HG02852 (cell line): ENCODE measurements at regions not wholly inside any gene's neighbourhood (a gene's known extent, or its start where the extent isn't known, plus 50 kb on each side); places are given as distances from the start of the nearest gene placed in this dataset.

Experiments
- ATAC-seq: cut with Tn5 transposase; IDR thresholded peaks from one replicate; pipeline ENCODE4 v1.9.1; 2021; ENCODE audit warnings: mild to moderate bottlenecking, moderate library complexity; ENCODE audit not compliant: unreplicated experiment

- ATAC-seq: no peak
Observed at GRCh38 chr6:15995493-15995892, 133.4 kb upstream of the MYLIP start.

- no peak for ATAC-seq
Observed at GRCh38 chr6:15994814-15995459, 133.9 kb upstream of the MYLIP start.

GRCh38 chr6:15993716-15994228 is 135.1 kb upstream of the MYLIP start:
- no peak for ATAC-seq

- ATAC-seq: no peak
Observed at GRCh38 chr6:15990179-15990578, 138.7 kb upstream of the MYLIP start.

- peak; percentile 81 for ATAC-seq
Observed at GRCh38 chr6:15989397-15989796, 139.5 kb upstream of the MYLIP start.

- no peak for ATAC-seq
Observed at GRCh38 chr6:15987569-15987968, 141.3 kb upstream of the MYLIP start.

GRCh38 chr6:15986027-15986629 is 142.8 kb upstream of the MYLIP start:
- no peak for ATAC-seq

GRCh38 chr6:15985379-15985959 is 143.4 kb upstream of the MYLIP start:
- no peak for ATAC-seq

- no peak for ATAC-seq
Observed at GRCh38 chr6:15981956-15982355, 146.9 kb upstream of the MYLIP start.

- ATAC-seq: no peak
Observed at GRCh38 chr6:15980801-15981200, 148.1 kb upstream of the MYLIP start.

GRCh38 chr6:15978426-15978825 is 150.5 kb upstream of the MYLIP start:
- ATAC-seq: no peak

- no peak for ATAC-seq
Observed at GRCh38 chr6:15977050-15977449, 151.8 kb upstream of the MYLIP start.

- ATAC-seq: no peak
Observed at GRCh38 chr6:15974817-15975216, 154.1 kb upstream of the MYLIP start.

- no peak for ATAC-seq
Observed at GRCh38 chr6:15970517-15970916, 158.4 kb upstream of the MYLIP start.

GRCh38 chr6:15969236-15969778 is 159.6 kb upstream of the MYLIP start:
- no peak for ATAC-seq

- no peak for ATAC-seq
Observed at GRCh38 chr6:15968519-15968918, 160.4 kb upstream of the MYLIP start.

GRCh38 chr6:15966000-15966520 is 162.8 kb upstream of the MYLIP start:
- no peak for ATAC-seq

- ATAC-seq: no peak
Observed at GRCh38 chr6:15962449-15962764, 166.5 kb upstream of the MYLIP start.

- ATAC-seq: no peak
Observed at GRCh38 chr6:15961635-15962448, 167.0 kb upstream of the MYLIP start.

GRCh38 chr6:15960740-15961634 is 167.9 kb upstream of the MYLIP start:
- no peak for ATAC-seq
